Gastroesophageal sphincter (tissue), 3 donors: ENCODE measurements at regions not wholly inside any gene's neighbourhood (a gene's known extent, or its start where the extent isn't known, plus 50 kb on each side); places are given as distances from the start of the nearest gene placed in this dataset.
"Not testable (repeated sequence)": the region's sequence is repeated elsewhere in the genome, so short reads cannot be mapped to it uniquely, and the experiment has no call there.

Experiments used
- EP300 ChIP-seq: sonication (generic); formaldehyde crosslinking; IDR thresholded peaks from one replicate; pipeline ENCODE4 v1.6.1; 2017; ENCODE audit warnings: antibody characterized with exemption, mild to moderate bottlenecking
- POLR2A ChIP-seq, 2 donors: fragments of 450-650 bp; IDR thresholded peaks; one replicate each; pipeline ENCODE4 v1.6.1; 2017; ENCODE audit warnings: antibody characterized with exemption in 2 of 2, mild to moderate bottlenecking in 2 of 2, moderate library complexity in 1 of 2
- POLR2AphosphoS5 ChIP-seq: sonication (generic); formaldehyde crosslinking; IDR thresholded peaks from one replicate; pipeline ENCODE4 v1.6.1; 2017; ENCODE audit warnings: antibody characterized with exemption
- TF ChIP-seq, protein P1 (sequence below), 4 experiments: fragments of 200-600 bp in 2 of 4; fragments of 450-650 bp in 2 of 4; sonication (generic) in 1 of 4; IDR thresholded peaks; one replicate each; pipeline ENCODE4 v1.5.1; 2017 to 2019; ENCODE audit warnings: antibody characterized with exemption in 4 of 4, mild to moderate bottlenecking in 2 of 4, moderate library complexity in 2 of 4

DNA sequence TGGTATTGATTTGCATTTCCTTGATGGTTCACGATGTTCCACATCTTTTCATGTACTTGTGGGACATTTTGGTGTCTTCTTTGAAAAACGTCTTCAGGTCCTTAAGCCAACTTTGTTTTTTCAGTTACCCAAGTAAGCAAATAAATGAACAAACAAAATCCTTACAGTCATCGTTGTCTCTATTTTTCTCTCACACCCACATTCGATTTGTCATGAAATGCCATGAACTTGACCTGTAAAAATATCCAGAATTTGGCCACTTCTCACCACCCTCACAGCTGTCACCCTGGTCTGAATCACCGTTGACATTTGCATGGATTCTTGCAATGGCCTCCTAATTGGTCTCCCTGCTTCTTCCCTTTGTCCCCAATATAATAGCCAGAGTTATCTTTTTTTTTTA, 109.5 kb upstream of the METTL14 start:
- TF ChIP-seq, protein P1, sequence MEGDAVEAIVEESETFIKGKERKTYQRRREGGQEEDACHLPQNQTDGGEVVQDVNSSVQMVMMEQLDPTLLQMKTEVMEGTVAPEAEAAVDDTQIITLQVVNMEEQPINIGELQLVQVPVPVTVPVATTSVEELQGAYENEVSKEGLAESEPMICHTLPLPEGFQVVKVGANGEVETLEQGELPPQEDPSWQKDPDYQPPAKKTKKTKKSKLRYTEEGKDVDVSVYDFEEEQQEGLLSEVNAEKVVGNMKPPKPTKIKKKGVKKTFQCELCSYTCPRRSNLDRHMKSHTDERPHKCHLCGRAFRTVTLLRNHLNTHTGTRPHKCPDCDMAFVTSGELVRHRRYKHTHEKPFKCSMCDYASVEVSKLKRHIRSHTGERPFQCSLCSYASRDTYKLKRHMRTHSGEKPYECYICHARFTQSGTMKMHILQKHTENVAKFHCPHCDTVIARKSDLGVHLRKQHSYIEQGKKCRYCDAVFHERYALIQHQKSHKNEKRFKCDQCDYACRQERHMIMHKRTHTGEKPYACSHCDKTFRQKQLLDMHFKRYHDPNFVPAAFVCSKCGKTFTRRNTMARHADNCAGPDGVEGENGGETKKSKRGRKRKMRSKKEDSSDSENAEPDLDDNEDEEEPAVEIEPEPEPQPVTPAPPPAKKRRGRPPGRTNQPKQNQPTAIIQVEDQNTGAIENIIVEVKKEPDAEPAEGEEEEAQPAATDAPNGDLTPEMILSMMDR (IDR thresholded peaks at IDR 0.05): not testable (repeated sequence)
- TF ChIP-seq POLR2AphosphoS5; POLR2A (IDR thresholded peaks at IDR 0.05); EP300: not testable (repeated sequence)
